GM19438 (cell line): ENCODE measurements at regions not wholly inside any gene's neighbourhood (a gene's known extent, or its start where the extent isn't known, plus 50 kb on each side); places are given as distances from the start of the nearest gene placed in this dataset.
"Not testable (repeated sequence)": the region's sequence is repeated elsewhere in the genome, so short reads cannot be mapped to it uniquely, and the experiment has no call there.

Experiments used
- ATAC-seq: cut with Tn5 transposase; IDR thresholded peaks from one replicate; pipeline ENCODE4 v1.9.1; 2021; ENCODE audit warnings: low read depth; ENCODE audit not compliant: unreplicated experiment

GRCh38 chr4:187366530-187366929 is 629.0 kb upstream of the ZFP42 start:
- no peak for ATAC-seq

- no peak for ATAC-seq
Measured at GRCh38 chr4:187370918-187371317, 624.7 kb upstream of the ZFP42 start.

- ATAC-seq = no peak
Measured at GRCh38 chr4:187378441-187378840, 617.1 kb upstream of the ZFP42 start.

GRCh38 chr4:187380181-187380581 is 615.4 kb upstream of the ZFP42 start:
- ATAC-seq = no peak

GRCh38 chr4:187383181-187383580 is 612.4 kb upstream of the ZFP42 start:
- no peak for ATAC-seq

- no peak for ATAC-seq
Measured at GRCh38 chr4:187387739-187388138, 607.8 kb upstream of the ZFP42 start.

GRCh38 chr4:187389420-187389819 is 606.2 kb upstream of the ZFP42 start:
- no peak for ATAC-seq

GRCh38 chr4:187390646-187391045 is 604.9 kb upstream of the ZFP42 start:
- no peak for ATAC-seq

- ATAC-seq = no peak
Measured at GRCh38 chr4:187393531-187394344, 601.8 kb upstream of the ZFP42 start.

GRCh38 chr4:187396106-187396505 is 599.5 kb upstream of the ZFP42 start:
- no peak for ATAC-seq

- not testable (repeated sequence) for ATAC-seq
Measured at GRCh38 chr4:187408447-187408846, 587.1 kb upstream of the ZFP42 start.

- ATAC-seq = no peak
Measured at GRCh38 chr4:187413564-187414358, 581.8 kb upstream of the ZFP42 start.

GRCh38 chr4:187414716-187415115 is 580.9 kb upstream of the ZFP42 start:
- ATAC-seq = no peak

GRCh38 chr4:187415231-187415630 is 580.3 kb upstream of the ZFP42 start:
- ATAC-seq = no peak

- no peak for ATAC-seq
Measured at GRCh38 chr4:187416216-187416615, 579.4 kb upstream of the ZFP42 start.

GRCh38 chr4:187417721-187418120 is 577.9 kb upstream of the ZFP42 start:
- ATAC-seq = no peak

GRCh38 chr4:187422655-187423054 is 572.9 kb upstream of the ZFP42 start:
- ATAC-seq = no peak

- ATAC-seq = no peak
Measured at GRCh38 chr4:187424636-187425035, 570.9 kb upstream of the ZFP42 start.

GRCh38 chr4:187426511-187426910 is 569.1 kb upstream of the ZFP42 start:
- ATAC-seq = no peak

GRCh38 chr4:187432310-187432709 is 563.3 kb upstream of the ZFP42 start:
- no peak for ATAC-seq

- ATAC-seq = no peak
Measured at GRCh38 chr4:187433141-187433540, 562.4 kb upstream of the ZFP42 start.

GRCh38 chr4:187436251-187436650 is 559.3 kb upstream of the ZFP42 start:
- no peak for ATAC-seq
